ENCODE measurements at regions not wholly inside any gene's neighbourhood (a gene's known extent, or its start where the extent isn't known, plus 50 kb on each side); places are given as distances from the start of the nearest gene placed in this dataset.

DNA sequence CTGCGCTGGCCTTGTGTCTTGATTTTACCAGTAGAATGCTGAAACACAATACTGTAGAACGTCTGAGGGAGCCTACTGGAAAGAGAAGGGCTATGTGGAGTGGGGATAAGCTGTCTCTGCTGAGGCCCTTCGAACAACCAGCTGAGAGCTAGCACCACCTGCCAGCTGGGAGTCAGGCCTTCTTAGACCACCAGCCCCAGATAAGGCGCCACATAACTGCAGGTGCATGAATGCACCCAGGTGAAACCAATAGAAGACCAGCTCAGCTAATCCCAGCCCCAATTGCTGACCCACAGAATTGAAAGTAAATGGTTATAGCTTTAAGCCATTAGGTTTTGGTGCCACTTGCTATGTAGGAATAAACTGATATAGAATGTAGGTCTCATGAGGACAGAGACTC, 438.4 kb downstream of the ADRA2A start:
- DNase-seq (ENCODE audit: low spot score) = no peak

- DNase-seq (ENCODE audit: low spot score) = no peak
Observed at GRCh38 chr10:111515706-111516105, 438.9 kb downstream of the ADRA2A start.

DNA sequence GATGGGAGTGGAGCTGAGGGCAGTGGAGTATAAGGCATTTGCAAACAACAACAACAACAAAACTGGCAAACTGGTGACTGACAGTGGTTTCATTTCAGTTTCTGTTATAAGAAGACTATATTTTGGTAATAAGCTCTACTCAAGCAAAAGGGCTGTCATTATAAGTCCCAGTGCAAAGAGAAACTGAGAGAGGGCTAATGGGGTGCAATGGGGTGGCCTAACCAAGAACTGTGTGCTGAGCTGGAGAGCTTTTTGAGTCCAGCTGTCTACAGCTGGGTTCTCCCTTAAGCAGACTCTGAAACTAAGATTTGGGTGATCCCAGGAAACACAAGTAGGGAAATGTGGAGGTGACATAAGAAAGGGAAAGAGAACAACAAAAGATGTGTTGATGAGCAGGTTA, 439.3 kb downstream of the ADRA2A start:
- DNase-seq (ENCODE audit: low spot score) = no peak

GRCh38 chr10:111522141-111522540, 445.3 kb downstream of the ADRA2A start:
- no peak for DNase-seq (ENCODE audit: low spot score)

GRCh38 chr10:111522551-111522950, 445.7 kb downstream of the ADRA2A start:
- DNase-seq (ENCODE audit: low spot score) = no peak

GRCh38 chr10:111523016-111523415, 446.2 kb downstream of the ADRA2A start:
- no peak for DNase-seq (ENCODE audit: low spot score)

DNA sequence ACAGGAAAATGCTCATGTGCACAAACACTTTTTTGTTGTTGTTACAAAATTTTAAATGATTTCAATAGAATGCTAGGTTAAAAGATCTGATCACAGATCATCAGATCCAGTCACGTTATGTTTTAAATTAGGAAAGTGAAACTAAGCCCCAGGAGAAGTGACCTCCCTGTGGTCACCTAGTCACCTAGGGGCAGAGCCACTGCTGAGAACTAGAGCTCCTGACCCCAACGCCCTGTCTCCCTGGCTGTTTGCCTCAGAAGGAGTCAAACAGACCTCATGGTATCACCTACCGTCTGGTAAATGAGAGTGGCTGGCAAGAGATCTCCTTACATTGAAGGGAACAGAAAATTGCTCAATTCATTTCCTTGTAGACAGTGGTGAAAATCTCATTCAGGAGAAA, 447.3 kb downstream of the ADRA2A start:
- no peak for DNase-seq (ENCODE audit: low spot score)

DNA sequence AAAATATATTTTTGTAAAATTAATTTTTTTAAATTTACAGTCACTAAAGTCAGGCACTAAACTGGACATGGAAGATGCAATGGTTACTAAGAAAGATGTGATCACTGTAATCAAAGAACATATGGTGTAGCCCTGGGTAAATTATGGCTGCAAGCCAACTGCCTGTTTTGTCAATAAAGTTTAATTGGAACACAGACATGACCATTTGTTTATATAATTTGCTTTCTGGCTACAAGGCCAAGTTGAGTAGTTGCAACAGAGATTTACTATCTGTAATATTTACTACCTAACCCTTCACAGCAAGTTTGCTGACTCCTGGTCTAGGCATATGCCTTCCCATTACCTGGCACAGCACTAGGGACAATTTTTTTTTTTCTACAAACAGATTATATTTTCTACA, 448.9 kb downstream of the ADRA2A start:
- no peak for DNase-seq (ENCODE audit: low spot score)

DNA sequence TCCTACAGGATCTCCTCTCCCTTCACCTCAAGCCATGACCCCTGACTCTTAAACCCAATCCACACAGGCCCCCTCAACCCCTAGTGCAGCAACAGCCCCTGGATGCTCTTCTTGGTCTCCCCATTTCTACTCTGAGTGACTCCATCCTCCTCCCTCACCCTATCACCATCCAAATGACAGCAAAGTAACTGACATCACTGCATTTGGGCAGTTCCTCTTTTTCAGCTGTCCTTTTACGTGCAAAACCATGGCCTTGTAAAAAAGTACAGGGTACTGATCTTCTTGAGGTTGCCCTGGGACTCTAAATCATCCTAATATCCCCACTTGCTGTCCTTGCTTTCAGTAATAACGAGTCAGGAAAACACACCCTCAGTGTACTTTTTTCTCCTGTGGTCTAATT, 454.9 kb downstream of the ADRA2A start:
- no peak for DNase-seq (ENCODE audit: low spot score)

- DNase-seq (ENCODE audit: low spot score) = no peak
Observed at GRCh38 chr10:111532139-111532538, 455.3 kb downstream of the ADRA2A start.

DNA sequence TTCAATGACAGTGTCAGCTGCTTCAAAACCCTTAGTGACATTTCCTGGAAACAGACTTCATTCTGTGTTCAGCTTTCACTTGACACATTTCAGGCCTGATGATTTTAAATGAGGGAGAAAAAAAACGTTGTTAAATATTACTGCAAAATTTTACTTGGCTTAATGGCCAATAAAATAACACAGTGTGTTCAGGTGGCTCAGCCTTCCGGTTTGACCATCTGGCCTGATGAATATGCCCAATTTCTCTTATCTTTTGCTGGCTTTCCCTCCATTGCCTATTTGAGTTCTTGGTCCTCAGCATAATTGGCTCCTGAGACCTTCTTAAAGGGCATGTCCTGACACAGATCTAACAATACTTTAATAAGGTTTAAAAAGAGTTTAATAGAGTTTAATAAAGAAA, 462.4 kb downstream of the ADRA2A start:
- no peak for DNase-seq (ENCODE audit: low spot score)

- no peak for DNase-seq (ENCODE audit: low spot score)
Observed at GRCh38 chr10:111543854-111544253, 467.0 kb downstream of the ADRA2A start.

DNA sequence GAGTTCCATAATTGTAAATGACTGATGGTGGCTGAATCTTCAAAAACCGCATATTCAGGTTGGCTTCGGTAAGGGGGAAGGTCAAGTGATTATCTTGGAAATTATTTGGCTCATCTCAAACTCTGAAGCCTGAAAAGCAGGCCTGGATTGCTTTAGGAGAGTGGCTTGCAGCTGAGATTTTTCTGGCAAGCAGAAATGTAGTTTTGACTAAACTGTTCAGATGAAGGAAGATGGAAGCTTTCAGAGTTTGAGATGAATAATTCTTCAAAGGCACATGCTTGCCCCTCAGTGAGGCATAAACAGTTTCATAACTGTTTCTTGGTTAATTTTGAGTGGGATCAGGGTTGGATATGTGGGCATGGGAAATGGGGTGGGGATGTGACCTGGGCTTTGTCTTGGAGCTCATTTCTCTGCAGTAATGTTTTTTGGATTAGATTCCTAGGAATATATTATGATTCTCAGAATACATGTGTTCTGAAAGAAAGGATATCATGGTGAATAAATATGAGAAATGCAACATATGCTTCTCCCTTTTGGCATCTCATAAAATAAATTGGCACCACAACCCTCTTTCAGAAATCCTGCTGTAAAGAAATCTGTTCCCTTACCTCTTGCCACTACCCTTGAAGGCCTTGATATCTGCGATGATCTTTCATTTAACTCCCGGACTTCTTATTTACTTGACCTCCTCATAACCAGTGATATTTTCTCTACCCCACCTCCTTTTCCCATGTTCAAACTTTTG, 469.2 kb downstream of the ADRA2A start:
- no peak for DNase-seq (ENCODE audit: low spot score)

DNA sequence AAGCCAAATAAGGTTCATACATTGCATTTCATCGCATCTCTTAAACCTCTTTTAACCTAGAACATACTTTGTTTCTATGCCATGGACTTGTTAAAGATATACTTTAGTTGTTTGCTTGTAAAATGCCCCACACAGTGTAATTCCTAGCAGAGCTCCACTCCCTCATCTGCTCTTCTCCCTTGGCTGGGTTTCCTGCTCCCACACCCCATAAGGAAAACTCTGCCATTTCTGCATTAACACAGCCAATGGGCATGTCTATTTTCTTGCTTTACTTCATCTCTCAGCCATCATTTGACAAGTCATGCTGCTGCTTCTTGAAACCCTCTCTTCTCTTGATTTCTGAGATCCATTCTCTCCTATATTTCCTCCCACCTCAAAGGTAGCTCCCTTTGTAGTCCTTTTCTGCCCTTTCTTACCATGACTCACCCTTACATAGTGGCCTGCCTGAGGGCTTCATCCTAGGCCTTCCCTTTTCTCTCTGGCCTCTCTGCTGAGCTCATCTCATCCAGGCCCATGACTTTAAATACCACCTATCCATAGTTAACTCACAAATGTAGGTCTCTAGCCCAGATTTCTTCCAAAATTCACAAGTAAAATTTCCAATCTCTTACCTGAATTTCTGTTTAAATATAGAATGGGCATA, 471.4 kb downstream of the ADRA2A start:
- no peak for DNase-seq (ENCODE audit: low spot score)

GRCh38 chr10:111551001-111551400, 474.2 kb downstream of the ADRA2A start:
- no peak for DNase-seq (ENCODE audit: low spot score)

DNA sequence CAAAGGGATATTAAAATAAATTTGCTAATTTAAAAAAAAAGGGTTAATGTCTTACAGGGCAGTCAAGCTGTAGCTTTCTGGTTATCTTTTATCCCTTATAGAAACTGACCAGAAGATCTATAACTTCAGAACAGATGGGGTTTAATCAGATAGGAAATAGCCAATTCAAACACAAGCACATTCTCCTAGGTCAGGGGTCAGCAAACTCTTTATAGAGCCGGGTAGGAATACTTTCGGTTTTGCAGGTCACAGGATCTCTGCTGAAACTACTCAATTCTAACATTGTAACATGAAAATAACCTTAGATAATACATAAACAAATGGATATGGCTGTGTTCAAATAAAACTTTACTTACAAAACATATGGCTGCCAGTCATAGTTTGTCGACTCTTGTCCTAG, 479.8 kb downstream of the ADRA2A start:
- DNase-seq (ENCODE audit: low spot score) = no peak

DNA sequence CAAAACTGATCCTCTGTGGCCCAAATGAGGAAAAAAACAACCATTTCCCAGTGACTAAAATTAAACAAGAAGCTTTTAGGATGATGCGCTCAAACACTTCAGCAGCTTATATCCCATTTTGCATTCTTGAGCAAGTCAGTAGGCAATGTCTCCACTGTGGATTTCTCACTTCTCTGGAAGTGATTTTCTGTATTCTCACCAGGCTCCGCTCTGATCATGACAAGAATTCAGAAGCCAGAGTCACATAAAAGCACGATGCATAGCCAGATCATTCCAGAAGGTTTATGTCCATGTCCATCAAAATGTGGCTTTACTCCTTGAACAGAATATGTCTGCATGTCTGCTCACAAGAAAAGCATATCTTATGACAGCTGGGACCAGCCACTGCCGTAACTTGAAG, 481.4 kb downstream of the ADRA2A start:
- no peak for DNase-seq (ENCODE audit: low spot score)

DNA sequence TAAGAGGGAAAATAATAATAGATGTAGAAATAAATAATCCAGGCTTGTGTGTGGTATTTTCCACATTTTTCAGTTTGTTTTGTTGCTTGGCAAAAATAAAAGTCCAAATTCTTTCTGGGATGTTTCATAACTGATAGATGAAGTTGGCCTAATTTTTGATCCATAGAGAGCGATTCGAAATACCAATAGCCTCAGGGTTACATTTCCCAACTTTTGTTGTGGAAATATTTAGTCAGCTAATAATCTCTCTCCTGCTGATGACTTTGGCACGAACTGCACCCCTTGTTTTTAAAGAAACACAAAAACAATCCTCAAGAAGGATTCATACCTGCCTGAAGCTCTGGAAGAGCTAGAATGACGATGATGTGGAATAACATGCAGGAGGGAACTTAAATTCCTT, 483.2 kb downstream of the ADRA2A start:
- no peak for DNase-seq (ENCODE audit: low spot score)

DNA sequence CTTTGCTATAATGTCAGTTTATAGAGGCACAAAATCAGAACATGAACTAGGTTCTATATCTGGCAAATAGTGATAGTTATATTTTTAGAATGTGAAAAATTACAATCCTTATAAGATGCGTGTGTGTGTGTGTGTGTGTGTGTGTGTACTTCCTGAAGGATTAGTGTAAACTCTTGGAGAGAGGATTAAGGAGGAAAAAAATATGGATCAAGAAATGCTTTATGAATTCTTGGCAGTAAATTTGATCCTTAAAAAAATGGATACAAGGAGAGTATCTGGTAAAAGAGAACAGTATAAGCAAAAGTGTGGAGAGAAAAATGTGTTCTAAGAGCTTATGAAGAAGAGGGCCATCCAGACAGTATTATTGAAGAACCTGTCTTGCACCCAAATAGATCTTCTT, 484.3 kb downstream of the ADRA2A start:
- DNase-seq (ENCODE audit: low spot score) = no peak

- no peak for DNase-seq (ENCODE audit: low spot score)
Observed at GRCh38 chr10:111565542-111565941, 488.7 kb downstream of the ADRA2A start.

DNA sequence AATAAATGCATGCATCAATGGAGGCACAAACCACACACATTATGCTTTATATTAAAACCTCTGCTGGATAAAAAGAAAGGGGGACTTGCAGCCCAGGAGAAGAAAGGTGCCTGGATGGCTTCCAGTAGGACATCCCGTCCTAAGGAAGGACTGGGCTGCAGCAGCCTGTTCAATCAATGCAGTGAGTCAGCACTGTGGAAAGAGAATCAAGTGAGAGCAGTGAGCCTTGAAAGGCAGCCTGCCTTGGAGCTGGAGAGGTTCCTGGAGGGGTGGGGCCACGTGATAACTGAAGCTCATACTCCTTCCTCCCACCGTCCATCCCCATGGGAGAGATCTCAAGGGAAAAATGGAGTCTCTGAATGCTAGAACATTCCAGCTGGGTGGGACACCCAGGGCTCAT, 501.2 kb downstream of the ADRA2A start:
- no peak for DNase-seq (ENCODE audit: low spot score)

DNA sequence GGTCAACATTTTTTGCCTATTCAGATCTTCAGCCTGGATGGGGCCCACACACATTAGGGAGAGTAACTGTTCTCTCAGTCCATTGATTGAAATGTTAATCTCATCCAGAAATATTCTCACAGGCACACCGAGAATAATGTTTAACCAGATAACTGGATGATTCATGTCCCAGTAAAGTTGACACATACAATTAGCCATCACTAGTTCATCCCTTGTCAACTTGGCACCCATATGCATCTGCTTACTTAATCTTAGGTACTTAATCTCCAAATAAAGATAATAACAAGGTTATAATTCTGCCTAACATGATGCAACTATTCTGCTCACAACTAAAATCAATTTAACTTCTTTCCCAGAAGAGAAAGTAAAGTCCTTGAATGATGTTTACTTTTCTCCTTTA, 502.6 kb downstream of the ADRA2A start:
- no peak for DNase-seq (ENCODE audit: low spot score)

DNA sequence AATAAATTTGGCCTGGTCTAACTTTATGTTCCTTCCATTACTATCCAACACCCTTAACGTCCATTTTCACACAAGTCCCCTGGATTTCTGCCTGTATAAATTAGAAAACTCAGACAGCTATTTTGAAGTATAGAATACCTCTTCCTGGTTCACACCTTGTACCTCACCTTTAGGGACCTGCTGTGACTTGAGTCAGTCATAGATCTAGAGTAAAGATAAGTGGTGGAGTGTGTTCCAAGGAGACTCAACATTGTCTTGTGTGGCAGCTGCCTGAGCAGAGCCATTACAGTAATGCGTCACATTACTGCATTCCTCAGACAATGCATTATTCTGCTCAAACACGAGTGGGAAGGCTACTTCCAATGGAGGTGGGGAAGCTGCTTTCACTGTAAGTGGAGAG, 513.9 kb downstream of the ADRA2A start:
- no peak for DNase-seq (ENCODE audit: low spot score)

DNA sequence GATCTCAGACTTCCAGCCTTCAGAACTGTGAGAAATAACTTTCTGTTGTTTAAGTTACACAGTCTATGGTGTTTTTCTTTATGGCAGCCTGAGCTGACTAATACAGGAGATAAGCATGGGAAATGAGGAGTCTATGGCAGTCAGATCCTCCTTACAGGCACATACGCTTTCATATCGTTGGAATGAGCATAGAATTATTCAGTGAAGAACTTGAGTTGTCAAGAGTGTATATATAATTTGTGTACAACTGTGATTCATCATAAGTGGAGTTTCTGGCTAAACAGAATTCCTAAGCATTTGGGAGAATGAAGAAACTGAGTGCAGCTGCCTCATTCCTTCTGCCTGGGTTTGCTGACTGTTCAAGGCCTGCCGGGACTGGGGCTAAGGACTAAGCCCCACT, 516.7 kb downstream of the ADRA2A start:
- no peak for DNase-seq (ENCODE audit: low spot score)

Measured in RKO (cell line).